NK-92 treated with Interleukin-12 subunit alpha and Interleukin-12 subunit beta, amount 100 ng/mL, for 24 hours (cell line): ENCODE measurements at regions not wholly inside any gene's neighbourhood (a gene's known extent, or its start where the extent isn't known, plus 50 kb on each side); places are given as distances from the start of the nearest gene placed in this dataset.
A peak's percentile ranks its signal among the peaks of the same experiment; 100 is the strongest.

Experiments used
- DNase-seq: peaks from one replicate; lab custom pipeline; 2025; lab: John Stamatoyannopoulos, UW

DNA sequence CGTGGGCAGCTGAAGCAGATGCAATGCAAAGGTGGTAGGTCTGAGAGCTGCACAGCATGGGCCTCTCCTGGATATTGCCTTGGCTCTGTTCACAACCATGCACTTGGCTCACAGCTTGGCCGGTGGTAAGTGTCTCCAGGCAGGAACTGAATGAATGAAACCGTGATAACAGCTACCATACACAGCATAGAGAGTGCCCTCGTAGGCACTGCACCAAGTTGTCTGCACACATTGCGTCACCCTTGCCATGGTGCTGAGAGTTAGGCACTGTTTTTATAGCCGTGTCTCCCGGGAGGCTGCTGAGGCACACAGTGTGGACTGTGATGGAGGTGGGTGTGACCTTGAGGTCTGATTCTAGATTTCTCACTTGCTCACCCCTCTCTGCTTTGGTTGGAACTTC, 157.6 kb upstream of the VASH1 start:
- DNase-seq: no peak

DNA sequence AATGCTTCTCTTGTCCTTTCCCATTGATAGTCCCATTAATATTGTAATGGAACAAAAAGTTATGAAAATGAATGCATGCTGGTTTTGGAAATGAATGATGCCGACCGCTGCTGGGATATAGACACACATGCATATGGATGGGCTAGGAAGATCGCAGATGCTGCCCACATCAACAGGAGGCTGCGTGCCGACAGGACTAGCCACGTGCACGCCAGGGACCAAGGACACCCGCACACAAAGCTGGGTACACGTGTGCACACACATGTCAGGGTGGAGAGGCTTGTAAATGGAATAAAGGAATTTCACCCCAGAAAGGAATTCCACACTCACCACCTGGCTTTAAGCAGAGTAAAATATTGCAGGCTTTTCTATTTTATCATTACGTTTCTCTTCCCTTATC, 153.8 kb upstream of the VASH1 start:
- no peak for DNase-seq

DNA sequence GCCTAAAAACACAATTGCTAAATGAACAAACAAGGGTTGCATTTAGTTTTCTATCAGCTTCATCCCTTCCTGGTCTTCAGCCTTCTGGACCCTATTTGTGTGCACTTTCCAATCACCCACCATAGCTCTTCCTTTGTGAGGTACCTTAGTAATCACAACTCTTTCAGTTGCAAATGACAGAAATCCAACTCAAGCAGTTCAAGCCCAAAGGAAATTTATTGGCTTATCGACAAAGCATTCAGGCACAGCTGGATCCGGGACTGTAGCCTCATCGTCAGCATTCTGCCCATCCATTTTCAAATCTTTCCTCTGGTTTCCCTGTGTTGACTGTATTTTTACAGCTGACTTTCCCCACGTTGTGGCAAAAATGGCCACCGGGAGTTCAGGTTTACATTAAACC, 148.6 kb upstream of the VASH1 start:
- no peak for DNase-seq

DNA sequence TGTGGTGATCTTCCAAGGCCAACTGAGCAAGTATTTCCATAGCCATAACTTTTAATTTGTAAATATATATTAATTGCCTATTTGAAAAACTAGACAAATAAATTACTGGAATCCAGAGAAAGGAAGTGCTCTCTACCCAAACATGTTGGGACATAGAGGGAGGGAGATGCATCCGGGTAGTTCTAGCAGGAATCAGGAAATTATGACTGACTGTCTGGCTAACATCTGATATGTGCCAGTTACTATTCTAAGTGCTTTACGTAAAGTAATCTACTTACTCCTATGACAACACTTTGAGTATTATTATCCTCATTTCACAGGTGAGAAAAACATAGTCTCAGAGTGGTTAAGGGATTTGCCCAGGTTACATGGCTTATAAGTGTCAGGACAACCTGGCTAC, 147.7 kb upstream of the VASH1 start:
- no peak for DNase-seq

DNA sequence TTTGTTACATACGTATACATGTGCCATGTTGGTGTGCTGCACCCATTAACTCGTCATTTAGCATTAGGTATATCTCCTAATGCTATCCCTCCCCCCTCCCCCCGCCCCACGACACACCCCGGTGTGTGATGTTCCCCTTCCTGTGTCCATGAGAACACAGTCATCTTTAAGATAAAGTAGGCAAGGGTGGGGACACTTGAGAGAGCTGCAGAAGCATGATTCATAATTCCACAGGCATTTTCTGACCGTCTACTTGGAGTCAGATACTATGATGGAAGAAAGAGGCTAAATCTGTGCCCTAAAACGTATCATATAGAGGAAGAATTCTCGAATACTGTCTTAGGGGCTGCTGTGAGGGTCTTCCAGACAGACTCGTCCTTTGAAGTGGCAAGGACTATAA, 145.9 kb upstream of the VASH1 start:
- no peak for DNase-seq

DNA sequence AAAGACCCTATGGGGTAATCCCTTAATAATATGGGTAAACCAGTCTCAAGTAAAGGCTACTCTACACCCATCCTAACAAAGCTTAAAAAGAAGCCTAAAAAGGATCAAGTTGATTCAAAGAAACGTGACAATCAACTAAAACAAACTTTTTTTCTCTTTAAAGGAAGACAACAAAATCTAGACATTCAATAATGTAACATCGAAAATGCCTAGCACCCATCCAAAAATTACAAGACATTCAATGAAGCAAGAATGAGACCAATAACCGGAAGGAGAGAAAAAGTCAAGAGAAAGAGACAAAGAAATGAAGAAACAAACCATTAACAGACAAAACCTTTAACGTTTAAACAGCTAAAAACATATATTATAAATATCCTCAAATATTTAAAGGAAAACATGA, 143.8 kb upstream of the VASH1 start:
- DNase-seq: no peak

DNA sequence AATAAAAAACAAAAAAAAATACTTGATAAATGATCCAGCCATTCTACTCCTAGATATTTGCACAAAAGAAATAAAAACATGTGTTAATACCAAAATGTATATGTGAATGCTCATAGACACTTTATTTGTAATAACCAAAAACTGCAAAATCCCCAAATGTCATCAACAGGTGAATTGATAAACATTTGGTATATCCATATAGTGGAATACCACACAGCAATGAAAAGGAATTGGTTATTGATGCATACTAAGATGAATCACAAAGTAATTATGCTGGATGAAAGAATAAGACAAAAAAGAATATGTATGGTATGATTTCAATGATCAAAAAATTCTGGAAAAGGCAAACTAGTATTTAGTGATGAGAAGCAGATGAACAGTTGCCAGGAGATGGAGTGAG, 124.7 kb upstream of the VASH1 start:
- no peak for DNase-seq

DNA sequence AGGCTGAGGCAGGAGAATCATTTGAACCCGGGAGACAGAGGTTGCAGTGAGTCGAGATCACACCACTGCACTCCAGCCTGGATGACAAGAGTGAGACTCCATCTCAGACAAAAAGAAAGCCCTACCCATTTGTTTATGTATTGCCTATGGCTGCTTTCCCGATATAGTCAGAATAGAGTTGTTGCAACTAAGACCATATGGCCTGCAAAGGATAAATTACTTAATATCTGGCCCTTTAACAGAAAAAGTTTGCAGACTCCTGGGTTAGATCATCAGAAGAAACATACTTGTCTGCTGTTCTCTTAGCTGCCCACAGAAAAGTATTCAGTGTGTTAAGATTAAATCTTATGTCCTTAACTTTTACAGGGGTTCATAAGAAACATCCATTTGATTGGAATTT, 122.4 kb upstream of the VASH1 start:
- DNase-seq: no peak

DNA sequence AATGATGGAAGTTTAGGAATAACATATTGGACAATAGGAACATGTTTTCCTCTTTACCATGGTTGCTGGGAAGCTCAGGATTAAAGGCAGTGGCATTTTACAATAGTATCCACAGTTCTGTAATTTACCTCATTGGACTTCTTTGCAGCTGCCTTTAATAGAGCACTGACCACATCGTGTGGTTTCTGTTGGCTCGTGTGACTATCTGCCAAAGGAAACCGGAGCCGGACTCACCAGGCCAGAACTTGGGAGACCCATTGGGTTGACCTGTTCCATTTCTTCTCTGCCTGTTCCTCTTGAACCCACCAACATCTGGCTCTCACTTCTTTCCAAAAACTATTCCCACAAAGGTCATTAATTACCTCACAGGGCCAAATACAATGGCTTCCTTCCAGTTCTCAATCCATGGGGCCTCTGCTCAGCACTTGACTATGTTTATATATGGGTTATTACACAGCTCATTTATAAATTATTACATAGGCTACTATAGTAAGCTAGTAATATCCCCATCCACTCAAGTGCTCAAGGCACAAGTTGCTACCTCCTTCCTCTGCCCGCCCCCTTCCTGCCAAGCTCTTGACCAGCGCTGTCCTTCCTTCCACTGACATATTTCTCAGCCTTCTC, 121.5 kb upstream of the VASH1 start:
- no peak for DNase-seq

DNA sequence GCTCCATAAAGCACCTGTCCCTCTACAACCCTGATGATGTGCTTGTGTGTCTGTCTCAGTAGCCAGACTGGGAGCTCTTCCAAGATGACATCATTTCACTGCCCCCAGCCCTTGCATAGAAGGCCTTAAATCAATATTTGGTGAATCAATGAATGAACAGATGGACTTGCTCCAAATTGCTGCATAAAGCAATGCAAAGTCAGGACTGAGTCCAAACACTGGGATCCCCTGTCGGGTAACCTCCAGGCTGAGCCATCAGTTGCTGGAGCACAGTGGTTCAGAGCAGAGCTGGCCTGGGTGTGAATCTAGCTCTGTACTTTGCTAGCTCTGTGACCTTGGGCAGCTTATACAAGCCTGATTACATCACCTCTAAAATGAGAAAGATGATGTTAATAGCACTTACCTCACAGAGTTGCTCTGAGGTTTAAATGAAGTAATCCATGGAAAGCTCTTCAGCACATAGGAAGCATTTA, 120.3 kb upstream of the VASH1 start:
- no peak for DNase-seq

DNA sequence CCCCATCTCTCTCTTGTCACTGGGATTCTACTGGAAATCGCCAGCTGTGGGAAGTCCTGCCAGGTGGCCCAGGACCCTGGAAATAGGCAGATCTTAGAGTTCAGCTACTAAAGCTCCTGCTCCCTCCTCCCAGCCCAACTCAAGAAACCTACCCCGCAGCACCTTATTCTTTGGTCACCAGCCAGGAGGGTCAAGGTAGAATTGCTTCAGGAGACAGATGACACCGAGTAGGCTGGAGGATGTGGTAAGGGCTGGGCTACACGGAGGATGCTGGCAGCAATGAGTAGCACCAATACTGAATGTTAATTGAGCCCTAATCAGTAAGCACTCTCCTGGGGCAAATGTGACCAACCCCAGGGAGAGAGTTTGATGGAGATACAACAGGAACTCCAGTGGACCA, 119.7 kb upstream of the VASH1 start:
- DNase-seq: no peak

DNA sequence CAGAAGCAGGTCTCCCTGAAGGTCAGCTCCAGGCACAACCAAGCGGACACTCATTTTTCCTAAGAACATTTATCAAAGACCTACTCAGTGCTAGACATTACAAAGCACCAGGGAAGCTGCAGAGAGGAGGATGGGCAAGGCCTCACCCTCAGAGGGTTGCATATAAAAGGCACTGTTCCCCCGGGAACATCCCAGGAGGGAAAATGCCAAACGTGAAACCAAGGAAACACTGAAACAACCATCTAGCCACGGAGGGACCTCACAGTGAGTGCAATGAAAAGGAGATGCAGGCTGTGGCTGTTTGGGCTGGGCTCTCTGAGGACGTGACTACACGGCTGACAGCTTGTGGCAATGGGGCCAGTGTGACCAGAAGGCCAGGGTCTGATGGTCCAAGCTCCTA, 117.4 kb upstream of the VASH1 start:
- no peak for DNase-seq

DNA sequence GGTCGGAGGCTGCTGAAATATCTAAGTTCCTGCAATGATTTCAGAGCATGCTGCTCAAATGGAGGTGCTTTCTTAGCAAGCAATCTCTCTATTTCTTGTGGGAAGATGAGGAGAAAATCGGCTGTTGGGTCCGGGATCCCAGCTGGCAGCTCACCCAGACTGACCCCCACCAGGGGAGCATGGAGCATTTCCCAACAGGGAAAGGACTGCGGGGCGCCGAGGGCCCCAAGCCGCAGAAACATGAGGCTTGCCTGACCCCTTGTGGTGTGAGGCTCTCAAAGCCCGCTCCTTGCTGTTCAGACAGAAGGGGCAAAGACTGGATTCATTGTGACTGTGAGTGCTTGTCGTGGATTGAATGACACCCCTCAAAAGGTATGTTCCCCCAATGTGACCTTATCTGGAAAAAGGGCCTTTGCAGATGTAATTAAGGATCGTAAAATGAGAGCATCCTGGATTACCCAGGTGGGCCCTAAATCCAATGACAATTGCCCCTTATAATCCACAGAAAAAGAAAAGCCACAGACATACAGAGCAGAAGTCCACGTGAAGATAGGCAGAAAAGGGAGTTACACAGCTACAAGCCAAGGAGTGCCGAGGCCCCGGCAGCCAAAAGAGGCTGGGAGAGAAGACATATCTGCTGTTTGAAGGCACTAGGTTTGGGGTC, 116.3 kb upstream of the VASH1 start:
- DNase-seq: peak; percentile 3

DNA sequence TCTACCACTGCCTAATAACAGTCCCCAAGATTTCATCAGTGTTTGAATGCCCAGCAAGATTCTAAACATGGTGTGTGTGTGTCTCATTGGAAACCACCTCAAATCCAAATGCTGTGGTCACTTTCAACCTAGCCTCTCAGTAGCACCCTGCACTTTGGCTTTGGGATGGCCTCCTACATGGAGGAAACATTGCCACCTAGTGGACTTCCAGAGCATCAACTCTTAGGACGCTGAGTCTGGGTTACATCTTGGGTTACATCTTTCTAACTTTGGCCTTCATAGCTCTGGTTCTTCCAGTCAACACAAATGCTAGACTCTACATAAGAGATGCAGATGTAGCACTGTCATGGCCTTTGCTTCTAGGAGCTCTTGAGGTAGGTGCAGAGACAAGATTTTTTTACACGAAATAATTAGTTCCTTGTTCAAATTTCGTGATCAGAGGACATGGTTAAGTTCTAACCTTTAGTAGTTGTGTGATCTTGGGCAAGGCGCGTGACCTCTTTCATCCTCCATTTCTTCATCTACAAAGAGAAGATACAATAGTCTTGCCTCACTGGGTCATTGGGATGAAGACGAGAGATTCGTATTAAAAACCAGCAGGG, 113.5 kb upstream of the VASH1 start:
- DNase-seq: no peak

DNA sequence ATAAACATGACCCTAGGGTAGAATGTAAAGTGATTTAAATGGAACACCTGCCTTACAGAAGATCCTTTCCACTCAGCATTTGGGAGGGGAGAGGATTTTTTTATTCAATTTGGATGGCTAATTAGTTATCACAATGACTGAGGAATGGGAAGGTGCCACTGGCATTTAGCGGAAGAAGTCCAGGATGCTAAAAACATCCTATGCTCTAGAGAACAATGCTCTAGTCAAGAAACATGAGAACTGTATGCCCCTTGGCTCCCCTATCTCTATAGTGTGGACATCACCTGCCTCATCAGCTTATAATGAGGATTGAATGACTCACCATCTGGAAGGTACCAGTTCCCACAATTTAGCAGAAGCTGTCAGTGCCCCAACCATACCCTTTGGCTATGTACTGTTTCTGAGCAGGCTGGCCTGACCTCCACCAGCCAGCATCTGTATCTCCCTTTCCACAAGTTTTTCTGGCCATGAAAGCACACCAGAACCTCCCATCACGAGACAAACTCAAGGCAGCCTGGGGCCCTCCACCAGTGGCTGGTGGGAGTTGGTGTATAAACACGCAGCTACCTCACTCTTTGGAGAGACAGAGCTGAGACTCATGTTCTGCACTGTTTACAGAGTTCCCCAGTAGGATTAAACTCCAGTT, 109.7 kb upstream of the VASH1 start:
- no peak for DNase-seq

DNA sequence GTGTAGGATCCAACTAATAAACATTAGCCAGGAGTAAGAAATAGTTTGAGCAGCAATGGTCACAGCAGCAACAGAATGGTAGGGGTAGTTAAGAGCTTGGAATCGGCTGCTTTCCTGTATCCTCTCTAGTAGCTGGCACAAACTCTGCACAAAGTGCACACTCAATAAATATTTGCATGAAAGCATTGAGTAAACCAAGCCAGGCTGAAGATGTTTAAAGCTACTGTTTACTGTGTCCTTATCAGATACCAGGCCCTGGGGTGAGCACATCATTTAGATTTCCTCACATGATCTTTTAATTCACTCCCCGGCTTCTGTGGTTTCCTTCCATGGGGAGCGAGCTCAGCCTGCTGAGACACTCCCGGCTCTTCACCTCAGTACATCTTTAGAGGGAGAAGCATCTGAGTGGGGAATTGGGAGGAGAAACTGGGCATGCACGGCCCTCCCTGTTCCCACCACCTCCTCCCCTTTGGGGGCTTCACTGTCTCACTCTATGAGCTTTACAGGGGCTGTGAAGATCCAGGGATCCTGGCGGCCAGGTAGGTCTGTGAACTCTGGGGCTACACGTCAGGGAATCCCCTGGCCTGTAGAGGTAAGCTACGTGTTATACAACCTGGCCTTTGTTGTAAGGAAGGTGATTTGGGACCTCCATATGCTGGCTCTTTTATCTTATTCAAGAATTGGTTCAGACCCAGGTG, 107.2 kb upstream of the VASH1 start:
- no peak for DNase-seq

DNA sequence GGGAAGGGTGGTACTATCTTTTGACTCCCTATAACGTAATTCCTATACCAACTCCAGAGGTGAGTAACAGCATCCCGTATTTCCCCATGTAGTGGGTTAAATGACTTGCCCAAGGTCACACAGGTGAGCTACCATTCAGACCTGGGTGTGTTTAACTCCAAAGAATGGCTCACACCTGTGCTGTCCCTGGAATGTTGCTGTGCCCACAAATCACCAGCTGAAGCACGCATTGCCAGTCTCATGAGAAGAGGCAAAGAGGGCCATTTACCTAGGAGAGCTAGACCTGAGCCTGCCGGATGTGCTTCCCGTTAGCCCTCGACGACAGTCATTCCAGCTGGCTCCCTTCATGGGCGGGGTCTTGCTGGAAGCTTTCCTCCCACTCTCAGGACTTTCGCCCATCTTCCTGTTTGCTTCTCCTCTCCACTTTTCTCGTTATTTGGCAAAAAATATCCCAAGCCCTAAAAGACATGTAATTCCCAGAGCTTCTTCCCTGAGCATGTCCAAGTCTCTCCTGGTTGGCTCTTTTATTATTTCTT, 106.6 kb upstream of the VASH1 start:
- no peak for DNase-seq

DNA sequence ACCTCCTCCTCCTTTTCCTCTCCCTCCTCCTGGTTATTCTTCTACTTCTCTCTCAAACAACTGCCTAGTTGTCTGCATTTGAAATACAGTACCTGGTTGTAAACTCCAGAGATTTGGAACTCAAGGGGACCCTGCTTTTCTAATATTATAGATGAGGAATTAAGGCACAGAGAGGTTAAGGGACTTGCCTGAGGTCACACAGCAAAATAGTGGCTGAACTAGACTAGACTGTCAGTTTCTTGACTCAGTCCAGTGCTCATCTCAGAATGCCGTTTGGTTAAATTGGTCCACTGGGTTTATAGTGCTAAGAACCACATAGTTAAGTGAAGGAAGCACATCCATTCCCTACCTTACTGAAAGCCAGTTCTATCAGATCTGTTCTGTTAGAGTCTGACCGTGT, 105.9 kb upstream of the VASH1 start:
- DNase-seq: no peak

DNA sequence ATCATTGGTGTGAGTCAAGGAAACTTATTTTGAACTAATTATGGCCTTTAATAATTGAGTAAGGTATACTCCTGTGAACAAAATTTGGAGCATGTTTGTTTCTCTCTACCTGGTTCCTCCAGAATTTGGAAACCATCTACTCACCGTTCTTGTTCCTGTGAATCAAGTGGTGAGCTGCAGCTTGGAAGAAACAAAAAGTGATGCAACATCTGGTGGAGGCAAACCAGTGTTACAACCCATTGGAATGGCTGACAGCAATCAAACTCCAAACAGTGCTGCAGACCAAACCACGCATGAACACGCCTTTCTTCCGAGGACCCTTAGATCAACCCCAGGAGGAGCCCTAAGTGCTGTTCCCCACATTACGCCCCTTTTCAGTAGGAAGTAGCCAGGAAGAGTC, 104.7 kb upstream of the VASH1 start:
- no peak for DNase-seq

DNA sequence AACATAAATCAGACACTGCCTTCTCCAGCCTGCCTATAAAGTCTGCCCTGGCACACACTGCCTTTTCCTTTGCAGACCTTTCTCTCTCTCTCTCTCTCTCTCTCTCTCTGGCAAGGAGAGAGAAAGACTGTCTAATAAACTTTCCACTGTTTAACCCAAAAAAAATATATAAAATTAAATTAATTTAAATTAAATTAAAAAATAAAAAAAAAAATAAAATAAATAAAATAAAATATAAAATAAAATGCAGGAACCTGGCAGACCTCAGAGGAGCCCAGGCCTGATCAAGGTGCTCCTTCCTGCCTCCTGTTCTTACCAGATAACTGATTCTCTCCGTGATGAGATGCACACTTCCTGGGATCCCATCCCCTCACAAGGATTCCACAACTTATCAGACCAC, 103.9 kb upstream of the VASH1 start:
- DNase-seq: no peak

DNA sequence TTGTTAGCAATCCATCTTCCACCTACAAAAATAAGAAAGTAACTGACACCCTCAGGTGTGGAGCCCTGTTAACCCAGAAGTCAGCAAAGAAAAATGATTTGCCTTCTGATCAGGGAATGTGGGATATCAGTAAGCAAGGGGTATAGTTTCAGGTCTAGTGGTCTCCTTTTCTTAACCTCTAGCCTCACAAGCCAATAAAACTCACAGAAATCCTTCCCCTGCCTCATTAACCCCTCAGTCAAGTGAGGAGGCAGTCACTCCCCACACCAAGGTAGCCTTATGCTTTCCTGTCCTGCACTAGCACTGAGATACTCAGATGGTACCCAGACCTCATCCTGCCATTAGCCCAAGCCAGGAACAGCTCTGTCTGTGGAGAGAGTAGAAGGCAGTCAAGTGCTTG, 103.4 kb upstream of the VASH1 start:
- DNase-seq: no peak

DNA sequence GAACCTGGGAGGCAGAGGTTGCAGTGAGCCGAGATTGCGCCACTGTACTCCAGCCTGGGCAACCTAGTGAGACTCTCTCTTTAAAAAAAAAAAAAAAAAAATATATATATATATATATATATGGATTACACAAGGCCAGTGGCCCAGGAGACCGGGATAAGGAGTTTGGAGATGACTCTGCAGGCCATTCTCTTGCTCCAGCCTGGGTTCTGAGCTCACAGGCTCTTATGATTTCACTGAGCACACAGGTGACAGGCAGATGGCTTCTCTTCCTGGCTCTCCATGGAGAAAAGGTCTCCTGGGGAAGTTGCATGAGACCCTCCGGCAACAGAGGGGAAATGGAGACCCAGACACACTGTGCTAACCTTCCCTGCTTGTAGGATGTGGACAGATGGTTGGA, 98.7 kb upstream of the VASH1 start:
- DNase-seq: no peak
